ENCODE measurements at regions not wholly inside any gene's neighbourhood (a gene's known extent, or its start where the extent isn't known, plus 50 kb on each side); places are given as distances from the start of the nearest gene placed in this dataset.

DNA sequence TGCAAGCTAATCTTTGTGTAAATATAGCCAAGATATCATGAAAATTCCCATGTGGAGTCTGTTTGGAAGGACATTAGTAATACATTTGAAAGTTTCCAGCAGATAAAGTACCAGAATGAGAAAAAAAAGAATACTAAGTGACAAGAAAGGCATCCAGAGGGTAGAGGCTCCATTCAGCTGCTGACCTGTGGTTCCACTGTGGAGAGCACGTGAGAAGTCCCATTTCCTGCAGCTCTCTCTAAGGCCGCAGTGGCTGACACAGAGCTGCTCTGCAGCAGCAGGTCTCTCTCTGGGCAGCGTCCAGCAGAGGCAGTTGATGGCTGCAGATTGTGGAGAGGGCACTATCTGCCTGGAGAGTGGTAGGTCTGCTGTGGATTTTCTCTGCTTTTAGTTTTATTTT, 100.1 kb upstream of the TMEM72 start:
- TF ChIP-seq EZH2 (IDR thresholded peaks at IDR 0.05; ENCODE audit: low read length, missing control alignments): no peak
- TF ChIP-seq, protein P1, sequence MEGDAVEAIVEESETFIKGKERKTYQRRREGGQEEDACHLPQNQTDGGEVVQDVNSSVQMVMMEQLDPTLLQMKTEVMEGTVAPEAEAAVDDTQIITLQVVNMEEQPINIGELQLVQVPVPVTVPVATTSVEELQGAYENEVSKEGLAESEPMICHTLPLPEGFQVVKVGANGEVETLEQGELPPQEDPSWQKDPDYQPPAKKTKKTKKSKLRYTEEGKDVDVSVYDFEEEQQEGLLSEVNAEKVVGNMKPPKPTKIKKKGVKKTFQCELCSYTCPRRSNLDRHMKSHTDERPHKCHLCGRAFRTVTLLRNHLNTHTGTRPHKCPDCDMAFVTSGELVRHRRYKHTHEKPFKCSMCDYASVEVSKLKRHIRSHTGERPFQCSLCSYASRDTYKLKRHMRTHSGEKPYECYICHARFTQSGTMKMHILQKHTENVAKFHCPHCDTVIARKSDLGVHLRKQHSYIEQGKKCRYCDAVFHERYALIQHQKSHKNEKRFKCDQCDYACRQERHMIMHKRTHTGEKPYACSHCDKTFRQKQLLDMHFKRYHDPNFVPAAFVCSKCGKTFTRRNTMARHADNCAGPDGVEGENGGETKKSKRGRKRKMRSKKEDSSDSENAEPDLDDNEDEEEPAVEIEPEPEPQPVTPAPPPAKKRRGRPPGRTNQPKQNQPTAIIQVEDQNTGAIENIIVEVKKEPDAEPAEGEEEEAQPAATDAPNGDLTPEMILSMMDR (conservative IDR thresholded peaks at IDR 0.05 in 1 of 2, IDR thresholded peaks at IDR 0.05 in 1 of 2; ENCODE audit: low read depth in 1 of 2, low read length in 2 of 2): no peak
